GM23338 (cell line): ENCODE measurements at regions not wholly inside any gene's neighbourhood (a gene's known extent, or its start where the extent isn't known, plus 50 kb on each side); places are given as distances from the start of the nearest gene placed in this dataset.

Experiments
- ATAC-seq: fragments of 200-7000 bp; cut with Tn5 transposase; 3 replicates; pipeline ENCODE4 v1.9.1; 2020
- DNase-seq: peaks from one replicate; pipeline ENCODE4 v3.0.0-alpha.2; 2015; ENCODE audit warnings: low spot score
- H2AFZ ChIP-seq: fragments of 200-600 bp; sonication (generic); 2 replicates; pipeline ENCODE4 v1.8.0; 2016; ENCODE audit warnings: antibody characterized with exemption, mild to moderate bottlenecking, moderate library complexity
- H3F3A ChIP-seq: fragments of 200-600 bp; sonication (generic); replicated peaks from 2 replicates; pipeline ENCODE4 v1.8.0; 2017; ENCODE audit warnings: antibody characterized with exemption, mixed run types, low read depth
- H3K27ac ChIP-seq: fragments of 200-600 bp; sonication (generic); 2 replicates; pipeline ENCODE4 v1.6.1; 2016; ENCODE audit warnings: low read depth
- H3K27me3 ChIP-seq: fragments of 200-600 bp; sonication (generic); 2 replicates; pipeline ENCODE4 v1.8.0; 2016; ENCODE audit warnings: mild to moderate bottlenecking, mixed run types, moderate library complexity; ENCODE audit not compliant: insufficient read depth
- H3K36me3 ChIP-seq: fragments of 200-600 bp; sonication (generic); 2 replicates; pipeline ENCODE4 v1.8.0; 2016; ENCODE audit warnings: mild to moderate bottlenecking; ENCODE audit not compliant: insufficient read depth
- H3K4me1 ChIP-seq: fragments of 200-600 bp; sonication (generic); 2 replicates; pipeline ENCODE4 v1.8.0; 2016; ENCODE audit warnings: mild to moderate bottlenecking, moderate library complexity; ENCODE audit not compliant: insufficient read depth
- H3K4me2 ChIP-seq: fragments of 200-600 bp; sonication (generic); 2 replicates; pipeline ENCODE4 v1.7.1; 2017; ENCODE audit warnings: mixed run types
- H3K4me3 ChIP-seq: fragments of 200-600 bp; sonication (generic); 2 replicates; pipeline ENCODE4 v1.6.1; 2016; ENCODE audit warnings: mixed run types
- H3K79me2 ChIP-seq: fragments of 200-600 bp; sonication (generic); replicated peaks from 2 replicates; pipeline ENCODE4 v1.8.0; 2017; ENCODE audit warnings: mild to moderate bottlenecking; ENCODE audit not compliant: insufficient read depth
- H3K9me2 ChIP-seq: fragments of 200-600 bp; sonication (generic); 2 replicates; pipeline ENCODE4 v1.8.0; 2017; ENCODE audit not compliant: insufficient read depth
- H4K20me1 ChIP-seq: fragments of 200-600 bp; sonication (generic); replicated peaks from 2 replicates; pipeline ENCODE4 v1.8.0; 2017; ENCODE audit warnings: mild to moderate bottlenecking; ENCODE audit not compliant: insufficient read depth
- H3K27ac Mint-ChIP-seq: 2 replicates; pipeline ENCODE4 v1.8.0; 2020; ENCODE audit warnings: inconsistent platforms, mild to moderate bottlenecking, moderate library complexity, mixed read lengths
- H3K27me3 Mint-ChIP-seq: 3 replicates; pipeline ENCODE4 v1.8.0; 2022; ENCODE audit warnings: low read depth, mild to moderate bottlenecking, moderate library complexity, mixed read lengths, inconsistent platforms; ENCODE audit not compliant: insufficient read depth, poor library complexity
- H3K36me3 Mint-ChIP-seq: 3 replicates; pipeline ENCODE4 v1.8.0; 2021; ENCODE audit warnings: low read depth, mild to moderate bottlenecking, inconsistent platforms, moderate library complexity, mixed read lengths
- H3K4me1 Mint-ChIP-seq: 3 replicates; pipeline ENCODE4 v1.8.0; 2020; ENCODE audit warnings: mild to moderate bottlenecking, inconsistent platforms, mixed read lengths
- H3K4me3 Mint-ChIP-seq: 3 replicates; pipeline ENCODE4 v1.8.0; 2021; ENCODE audit warnings: moderate library complexity, mild to moderate bottlenecking, inconsistent platforms, mixed read lengths
- H3K9me3 Mint-ChIP-seq: 3 replicates; pipeline ENCODE4 v1.8.0; 2020; ENCODE audit warnings: moderate library complexity, mild to moderate bottlenecking, inconsistent platforms, mixed read lengths
- CREB1 ChIP-seq: fragments of 250-450 bp; sonication (Bioruptor Pico); IDR thresholded peaks from 2 replicates; pipeline ENCODE4 v1.5.0; 2020; ENCODE audit warnings: low read depth, mild to moderate bottlenecking, moderate library complexity
- EZH2 ChIP-seq: fragments of 200-600 bp; sonication (generic); IDR thresholded peaks from one replicate; pipeline ENCODE4 v1.8.0; 2017; ENCODE audit warnings: antibody characterized with exemption, mild to moderate bottlenecking, low read depth; ENCODE audit not compliant: unreplicated experiment
- EZH2phosphoT487 ChIP-seq: fragments of 200-600 bp; sonication (generic); IDR thresholded peaks from one replicate; pipeline ENCODE4 v1.8.1; 2018; ENCODE audit warnings: antibody characterized with exemption; ENCODE audit not compliant: unreplicated experiment
- JUNB ChIP-seq: IDR thresholded peaks from one replicate; pipeline ENCODE4 v1.6.1; 2016; ENCODE audit warnings: antibody characterized with exemption; ENCODE audit not compliant: unreplicated experiment
- POLR2AphosphoS5 ChIP-seq: IDR thresholded peaks from 2 replicates; pipeline ENCODE4 v1.6.1; 2016; ENCODE audit warnings: antibody characterized with exemption, low read depth
- ZNF114 ChIP-seq: fragments of 250-450 bp; sonication (Bioruptor Pico); IDR thresholded peaks from 2 replicates; pipeline ENCODE4 v1.5.0; 2020; ENCODE audit warnings: mild to moderate bottlenecking, moderate library complexity
- TF ChIP-seq, protein P1 (sequence below): IDR thresholded peaks from 2 replicates; pipeline ENCODE4 v1.6.1; 2016; ENCODE audit warnings: antibody characterized with exemption
- TF ChIP-seq, protein P2 (sequence below): fragments of 250-450 bp; sonication (Bioruptor Pico); IDR thresholded peaks from 2 replicates; pipeline ENCODE4 v1.5.0; 2020; ENCODE audit warnings: mild to moderate bottlenecking, moderate library complexity

DNA sequence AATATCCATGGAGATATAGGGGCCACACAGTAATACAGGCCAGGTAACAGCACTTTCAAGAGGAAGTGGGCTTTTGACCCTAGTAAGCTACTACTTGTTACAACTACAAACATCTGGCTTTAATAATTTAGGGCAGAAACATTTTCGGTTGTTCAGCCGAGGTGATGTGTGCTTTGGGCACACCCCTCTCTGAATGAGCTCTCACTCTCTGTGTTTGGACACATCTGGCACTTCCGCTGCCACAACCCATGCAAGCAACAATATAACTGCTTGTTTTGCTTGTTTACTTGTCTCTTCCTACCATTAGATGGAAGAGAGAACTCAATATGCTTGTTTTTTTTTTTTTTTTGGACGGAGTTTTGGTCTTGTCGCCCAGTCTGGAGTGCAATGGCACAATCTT is 277.2 kb downstream of the HS3ST1 start:
- no peaks in the 10 kb centered on the region for H3K36me3 Mint-ChIP-seq

More for the DNA sequence above, 277.2 kb downstream of the HS3ST1 start:
- peaks cover 38% of the 10 kb centered on the region for H3K4me1 Mint-ChIP-seq
- H3K4me2 ChIP-seq, result no peak overlapping the region
- no peaks in the 10 kb centered on the region for H3K36me3 ChIP-seq
- no peaks in the 10 kb centered on the region for H3K27me3 Mint-ChIP-seq
- H3K9me3 Mint-ChIP-seq, result peaks cover 9% of the 10 kb centered on the region; the same call in 2 of the 3 replicates
- no peak overlapping the region for H3K27ac Mint-ChIP-seq
- H3F3A ChIP-seq, result no peaks in the 10 kb centered on the region
- ATAC-seq, result no peak
- H3K4me3 ChIP-seq, result no peak overlapping the region
- no peaks in the 10 kb centered on the region for H4K20me1 ChIP-seq
- H3K9me2 ChIP-seq, result no peaks in the 10 kb centered on the region; the same call in 1 of the 2 replicates
- peaks cover 51% of the 10 kb centered on the region for H3K4me1 ChIP-seq
- no peak overlapping the region for H3K27ac ChIP-seq
- H3K27me3 ChIP-seq, result no peaks in the 10 kb centered on the region
- H3K79me2 ChIP-seq, result no peaks in the 10 kb centered on the region
- H2AFZ ChIP-seq, result no peak overlapping the region
- no peak for DNase-seq
- TF ChIP-seq CREB1 (CRISPR knock-in tag), result no peak
- TF ChIP-seq EZH2, result no peak
- TF ChIP-seq, protein P1, sequence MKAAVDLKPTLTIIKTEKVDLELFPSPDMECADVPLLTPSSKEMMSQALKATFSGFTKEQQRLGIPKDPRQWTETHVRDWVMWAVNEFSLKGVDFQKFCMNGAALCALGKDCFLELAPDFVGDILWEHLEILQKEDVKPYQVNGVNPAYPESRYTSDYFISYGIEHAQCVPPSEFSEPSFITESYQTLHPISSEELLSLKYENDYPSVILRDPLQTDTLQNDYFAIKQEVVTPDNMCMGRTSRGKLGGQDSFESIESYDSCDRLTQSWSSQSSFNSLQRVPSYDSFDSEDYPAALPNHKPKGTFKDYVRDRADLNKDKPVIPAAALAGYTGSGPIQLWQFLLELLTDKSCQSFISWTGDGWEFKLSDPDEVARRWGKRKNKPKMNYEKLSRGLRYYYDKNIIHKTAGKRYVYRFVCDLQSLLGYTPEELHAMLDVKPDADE, result no peak
- TF ChIP-seq JUNB, result no peak
- TF ChIP-seq, protein P2, sequence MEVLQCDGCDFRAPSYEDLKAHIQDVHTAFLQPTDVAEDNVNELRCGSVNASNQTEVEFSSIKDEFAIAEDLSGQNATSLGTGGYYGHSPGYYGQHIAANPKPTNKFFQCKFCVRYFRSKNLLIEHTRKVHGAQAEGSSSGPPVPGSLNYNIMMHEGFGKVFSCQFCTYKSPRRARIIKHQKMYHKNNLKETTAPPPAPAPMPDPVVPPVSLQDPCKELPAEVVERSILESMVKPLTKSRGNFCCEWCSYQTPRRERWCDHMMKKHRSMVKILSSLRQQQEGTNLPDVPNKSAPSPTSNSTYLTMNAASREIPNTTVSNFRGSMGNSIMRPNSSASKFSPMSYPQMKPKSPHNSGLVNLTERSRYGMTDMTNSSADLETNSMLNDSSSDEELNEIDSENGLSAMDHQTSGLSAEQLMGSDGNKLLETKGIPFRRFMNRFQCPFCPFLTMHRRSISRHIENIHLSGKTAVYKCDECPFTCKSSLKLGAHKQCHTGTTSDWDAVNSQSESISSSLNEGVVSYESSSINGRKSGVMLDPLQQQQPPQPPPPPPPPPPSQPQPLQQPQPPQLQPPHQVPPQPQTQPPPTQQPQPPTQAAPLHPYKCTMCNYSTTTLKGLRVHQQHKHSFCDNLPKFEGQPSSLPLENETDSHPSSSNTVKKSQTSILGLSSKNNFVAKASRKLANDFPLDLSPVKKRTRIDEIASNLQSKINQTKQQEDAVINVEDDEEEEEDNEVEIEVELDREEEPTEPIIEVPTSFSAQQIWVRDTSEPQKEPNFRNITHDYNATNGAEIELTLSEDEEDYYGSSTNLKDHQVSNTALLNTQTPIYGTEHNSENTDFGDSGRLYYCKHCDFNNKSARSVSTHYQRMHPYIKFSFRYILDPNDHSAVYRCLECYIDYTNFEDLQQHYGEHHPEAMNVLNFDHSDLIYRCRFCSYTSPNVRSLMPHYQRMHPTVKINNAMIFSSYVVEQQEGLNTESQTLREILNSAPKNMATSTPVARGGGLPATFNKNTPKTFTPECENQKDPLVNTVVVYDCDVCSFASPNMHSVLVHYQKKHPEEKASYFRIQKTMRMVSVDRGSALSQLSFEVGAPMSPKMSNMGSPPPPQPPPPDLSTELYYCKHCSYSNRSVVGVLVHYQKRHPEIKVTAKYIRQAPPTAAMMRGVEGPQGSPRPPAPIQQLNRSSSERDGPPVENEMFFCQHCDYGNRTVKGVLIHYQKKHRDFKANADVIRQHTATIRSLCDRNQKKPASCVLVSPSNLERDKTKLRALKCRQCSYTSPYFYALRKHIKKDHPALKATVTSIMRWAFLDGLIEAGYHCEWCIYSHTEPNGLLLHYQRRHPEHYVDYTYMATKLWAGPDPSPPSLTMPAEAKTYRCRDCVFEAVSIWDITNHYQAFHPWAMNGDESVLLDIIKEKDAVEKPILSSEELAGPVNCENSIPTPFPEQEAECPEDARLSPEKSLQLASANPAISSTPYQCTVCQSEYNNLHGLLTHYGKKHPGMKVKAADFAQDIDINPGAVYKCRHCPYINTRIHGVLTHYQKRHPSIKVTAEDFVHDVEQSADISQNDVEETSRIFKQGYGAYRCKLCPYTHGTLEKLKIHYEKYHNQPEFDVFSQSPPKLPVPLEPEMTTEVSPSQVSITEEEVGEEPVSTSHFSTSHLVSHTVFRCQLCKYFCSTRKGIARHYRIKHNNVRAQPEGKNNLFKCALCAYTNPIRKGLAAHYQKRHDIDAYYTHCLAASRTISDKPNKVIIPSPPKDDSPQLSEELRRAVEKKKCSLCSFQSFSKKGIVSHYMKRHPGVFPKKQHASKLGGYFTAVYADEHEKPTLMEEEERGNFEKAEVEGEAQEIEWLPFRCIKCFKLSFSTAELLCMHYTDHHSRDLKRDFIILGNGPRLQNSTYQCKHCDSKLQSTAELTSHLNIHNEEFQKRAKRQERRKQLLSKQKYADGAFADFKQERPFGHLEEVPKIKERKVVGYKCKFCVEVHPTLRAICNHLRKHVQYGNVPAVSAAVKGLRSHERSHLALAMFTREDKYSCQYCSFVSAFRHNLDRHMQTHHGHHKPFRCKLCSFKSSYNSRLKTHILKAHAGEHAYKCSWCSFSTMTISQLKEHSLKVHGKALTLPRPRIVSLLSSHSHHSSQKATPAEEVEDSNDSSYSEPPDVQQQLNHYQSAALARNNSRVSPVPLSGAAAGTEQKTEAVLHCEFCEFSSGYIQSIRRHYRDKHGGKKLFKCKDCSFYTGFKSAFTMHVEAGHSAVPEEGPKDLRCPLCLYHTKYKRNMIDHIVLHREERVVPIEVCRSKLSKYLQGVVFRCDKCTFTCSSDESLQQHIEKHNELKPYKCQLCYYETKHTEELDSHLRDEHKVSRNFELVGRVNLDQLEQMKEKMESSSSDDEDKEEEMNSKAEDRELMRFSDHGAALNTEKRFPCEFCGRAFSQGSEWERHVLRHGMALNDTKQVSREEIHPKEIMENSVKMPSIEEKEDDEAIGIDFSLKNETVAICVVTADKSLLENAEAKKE (CRISPR knock-in tag), result no peak
- TF ChIP-seq EZH2phosphoT487, result no peak
- TF ChIP-seq POLR2AphosphoS5, result no peak
- TF ChIP-seq ZNF114, result no peak
- no peak overlapping the region for H3K4me3 Mint-ChIP-seq
